Nephron (organoid): ENCODE measurements at regions not wholly inside any gene's neighbourhood (a gene's known extent, or its start where the extent isn't known, plus 50 kb on each side); places are given as distances from the start of the nearest gene placed in this dataset.

Source experiments
- H3K27ac Mint-ChIP-seq, 3 experiments: 2 replicates each; pipeline ENCODE4 v1.8.0; 2020; ENCODE audit warnings: mixed read lengths in 3 of 3, mild to moderate bottlenecking in 2 of 3, moderate library complexity in 1 of 3
- H3K27me3 Mint-ChIP-seq: 2 replicates; pipeline ENCODE4 v1.8.0; 2021; ENCODE audit warnings: low read depth, mild to moderate bottlenecking, moderate library complexity, mixed read lengths
- H3K36me3 Mint-ChIP-seq: 2 replicates; pipeline ENCODE4 v1.8.0; 2020; ENCODE audit warnings: low read depth, mixed read lengths
- H3K4me1 Mint-ChIP-seq: 2 replicates; pipeline ENCODE4 v1.8.0; 2020; ENCODE audit warnings: mixed read lengths
- H3K4me3 Mint-ChIP-seq, 3 experiments: 2 replicates each; pipeline ENCODE4 v1.8.0; 2020; ENCODE audit warnings: mild to moderate bottlenecking in 3 of 3, mixed read lengths in 3 of 3, moderate library complexity in 2 of 3
- H3K9me3 Mint-ChIP-seq: 2 replicates; pipeline ENCODE4 v1.8.0; 2020; ENCODE audit warnings: mixed read lengths
- CTCF ChIP-seq, 3 experiments: fragments of 200-600 bp; sonication (generic); IDR thresholded peaks; one replicate each; pipeline ENCODE4 v1.5.0; 2021; ENCODE audit warnings: antibody characterized with exemption in 3 of 3; ENCODE audit not compliant: unreplicated experiment in 3 of 3

- no peaks in the 10 kb centered on the region for H3K36me3 Mint-ChIP-seq
- H3K9me3 Mint-ChIP-seq: peaks cover 6% of the 10 kb centered on the region
- no peak for TF ChIP-seq CTCF (IDR thresholded peaks at IDR 0.05; ENCODE audit: unreplicated experiment in 3 of 3)
- peaks cover 22% of the 10 kb centered on the region for H3K27me3 Mint-ChIP-seq
- peaks cover 20% of the 10 kb centered on the region for H3K4me1 Mint-ChIP-seq
- peak overlapping the region; percentile 93 to 94 (median 93) for H3K27ac Mint-ChIP-seq
- peak overlapping the region in 2 of 3 experiments; percentile 35 to 56 for H3K4me3 Mint-ChIP-seq
Observed at GRCh38 chrX:40298069-40298468, 200.3 kb upstream of the BCOR start.

- H3K4me3 Mint-ChIP-seq: no peak overlapping the region
- H3K36me3 Mint-ChIP-seq: no peaks in the 10 kb centered on the region
- H3K27me3 Mint-ChIP-seq: peaks cover 12% of the 10 kb centered on the region
- TF ChIP-seq CTCF (IDR thresholded peaks at IDR 0.05; ENCODE audit: unreplicated experiment in 3 of 3): no peak
- no peak overlapping the region for H3K27ac Mint-ChIP-seq
- H3K9me3 Mint-ChIP-seq: peaks cover 13% of the 10 kb centered on the region
- peaks cover 9% of the 10 kb centered on the region for H3K4me1 Mint-ChIP-seq
Observed at GRCh38 chrX:40291553-40291952, 193.8 kb upstream of the BCOR start.

- peaks cover 9% of the 10 kb centered on the region for H3K4me1 Mint-ChIP-seq
- TF ChIP-seq CTCF (IDR thresholded peaks at IDR 0.05; ENCODE audit: unreplicated experiment in 3 of 3): no peak
Observed at GRCh38 chrX:40290517-40290916, 192.8 kb upstream of the BCOR start.

GRCh38 chrX:40285876-40286275 lies 188.1 kb upstream of the BCOR start:
- Mint-ChIP-seq H3K4me1 (peaks cover 27% of the 10 kb centered on the region), H3K27ac (no peak overlapping the region), H3K36me3 (no peaks in the 10 kb centered on the region), H3K4me3 (no peak overlapping the region), H3K27me3 (peaks cover 5% of the 10 kb centered on the region), H3K9me3 (peaks cover 20% of the 10 kb centered on the region)
- no peak for TF ChIP-seq CTCF (IDR thresholded peaks at IDR 0.05; ENCODE audit: unreplicated experiment in 3 of 3)

More at GRCh38 chrX:40290517-40290916, 192.8 kb upstream of the BCOR start:
- H3K4me3 Mint-ChIP-seq: no peak overlapping the region
- H3K27me3 Mint-ChIP-seq: peaks cover 12% of the 10 kb centered on the region
- H3K27ac Mint-ChIP-seq: peak overlapping the region in 2 of 3 experiments; percentile 26 to 34
- H3K9me3 Mint-ChIP-seq: peaks cover 15% of the 10 kb centered on the region
- no peaks in the 10 kb centered on the region for H3K36me3 Mint-ChIP-seq

- TF ChIP-seq CTCF (IDR thresholded peaks at IDR 0.05; ENCODE audit: unreplicated experiment in 3 of 3): no peak
- Mint-ChIP-seq H3K4me1 (peaks cover 19% of the 10 kb centered on the region), H3K9me3 (peaks cover 17% of the 10 kb centered on the region), H3K27ac (no peak overlapping the region), H3K27me3 (peaks cover 3% of the 10 kb centered on the region), H3K4me3 (no peak overlapping the region), H3K36me3 (no peaks in the 10 kb centered on the region)
Observed at GRCh38 chrX:40284852-40285251, 187.1 kb upstream of the BCOR start.

- H3K27ac Mint-ChIP-seq: peak overlapping the region in 1 of 3 experiments; percentile 88
- peaks cover 5% of the 10 kb centered on the region for H3K27me3 Mint-ChIP-seq
- H3K36me3 Mint-ChIP-seq: no peaks in the 10 kb centered on the region
- H3K4me1 Mint-ChIP-seq: peaks cover 19% of the 10 kb centered on the region
- TF ChIP-seq CTCF (IDR thresholded peaks at IDR 0.05; ENCODE audit: unreplicated experiment in 3 of 3): no peak
- no peak overlapping the region for H3K4me3 Mint-ChIP-seq
- peaks cover 18% of the 10 kb centered on the region for H3K9me3 Mint-ChIP-seq
Observed at GRCh38 chrX:40283981-40284380, 186.2 kb upstream of the BCOR start.
